Spleen (tissue), 7 donors: ENCODE measurements at regions not wholly inside any gene's neighbourhood (a gene's known extent, or its start where the extent isn't known, plus 50 kb on each side); places are given as distances from the start of the nearest gene placed in this dataset.

Source experiments
- POLR2A ChIP-seq, 3 donors: fragments of 450-650 bp; IDR thresholded peaks; one replicate each; pipeline ENCODE4 v1.5.1; 2017; ENCODE audit warnings: antibody characterized with exemption in 3 of 3, mild to moderate bottlenecking in 1 of 3
- POLR2AphosphoS5 ChIP-seq, 3 donors: sonication (generic); formaldehyde crosslinking; IDR thresholded peaks; one replicate each; pipeline ENCODE4 v1.5.1; 2017; ENCODE audit warnings: antibody characterized with exemption in 3 of 3
- TF ChIP-seq, protein P1 (sequence below), 11 experiments: fragments of 200-600 bp in 7 of 11; fragments of 450-650 bp in 4 of 11; sonication (generic) in 4 of 11; IDR thresholded peaks in 8 of 11; conservative IDR thresholded peaks in 3 of 11; 1 replicate in 7 of 11; 2 replicates in 4 of 11; pipeline versions ENCODE4 v1.4.0 to v1.8.0; 2016 to 2021; ENCODE audit warnings: antibody characterized with exemption in 11 of 11, inconsistent platforms in 4 of 11, mild to moderate bottlenecking in 1 of 11
- donor health status: DM: no; HTN: no; CAD: no; lungs with moderate emphysema.
- donor health status: DM: no; HTN: no; CAD: no.
- donor health status: DM: no; HTN: no; CAD: no.

DNA sequence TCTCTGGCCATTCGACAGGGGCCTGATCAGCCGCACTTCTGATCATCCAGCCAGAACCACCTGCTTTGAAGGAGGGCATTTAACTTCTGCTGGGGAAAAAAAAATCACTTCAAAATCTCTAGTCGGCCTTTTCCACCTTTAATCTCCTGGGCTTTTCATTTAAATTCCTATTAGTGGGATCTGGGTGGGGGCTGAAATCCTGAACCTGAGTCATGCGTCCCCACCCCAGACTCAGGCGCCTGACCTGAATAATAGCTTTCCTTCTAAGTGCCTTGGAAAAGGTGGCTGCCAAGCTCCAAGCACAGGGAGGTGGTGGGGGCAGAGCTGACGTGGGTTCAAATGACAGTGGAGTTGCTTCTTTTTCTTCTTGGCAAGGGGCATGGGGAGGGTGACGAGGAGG is 246.0 kb upstream of the EXOC2 start:
- TF ChIP-seq POLR2A (IDR thresholded peaks at IDR 0.05) (no peak), POLR2AphosphoS5 (IDR thresholded peaks at IDR 0.05) (no peak)
- TF ChIP-seq, protein P1, sequence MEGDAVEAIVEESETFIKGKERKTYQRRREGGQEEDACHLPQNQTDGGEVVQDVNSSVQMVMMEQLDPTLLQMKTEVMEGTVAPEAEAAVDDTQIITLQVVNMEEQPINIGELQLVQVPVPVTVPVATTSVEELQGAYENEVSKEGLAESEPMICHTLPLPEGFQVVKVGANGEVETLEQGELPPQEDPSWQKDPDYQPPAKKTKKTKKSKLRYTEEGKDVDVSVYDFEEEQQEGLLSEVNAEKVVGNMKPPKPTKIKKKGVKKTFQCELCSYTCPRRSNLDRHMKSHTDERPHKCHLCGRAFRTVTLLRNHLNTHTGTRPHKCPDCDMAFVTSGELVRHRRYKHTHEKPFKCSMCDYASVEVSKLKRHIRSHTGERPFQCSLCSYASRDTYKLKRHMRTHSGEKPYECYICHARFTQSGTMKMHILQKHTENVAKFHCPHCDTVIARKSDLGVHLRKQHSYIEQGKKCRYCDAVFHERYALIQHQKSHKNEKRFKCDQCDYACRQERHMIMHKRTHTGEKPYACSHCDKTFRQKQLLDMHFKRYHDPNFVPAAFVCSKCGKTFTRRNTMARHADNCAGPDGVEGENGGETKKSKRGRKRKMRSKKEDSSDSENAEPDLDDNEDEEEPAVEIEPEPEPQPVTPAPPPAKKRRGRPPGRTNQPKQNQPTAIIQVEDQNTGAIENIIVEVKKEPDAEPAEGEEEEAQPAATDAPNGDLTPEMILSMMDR (IDR thresholded peaks at IDR 0.05 in 8 of 11, conservative IDR thresholded peaks at IDR 0.05 in 3 of 11), result no peak
